ENCODE measurements at regions not wholly inside any gene's neighbourhood (a gene's known extent, or its start where the extent isn't known, plus 50 kb on each side); places are given as distances from the start of the nearest gene placed in this dataset.

DNA sequence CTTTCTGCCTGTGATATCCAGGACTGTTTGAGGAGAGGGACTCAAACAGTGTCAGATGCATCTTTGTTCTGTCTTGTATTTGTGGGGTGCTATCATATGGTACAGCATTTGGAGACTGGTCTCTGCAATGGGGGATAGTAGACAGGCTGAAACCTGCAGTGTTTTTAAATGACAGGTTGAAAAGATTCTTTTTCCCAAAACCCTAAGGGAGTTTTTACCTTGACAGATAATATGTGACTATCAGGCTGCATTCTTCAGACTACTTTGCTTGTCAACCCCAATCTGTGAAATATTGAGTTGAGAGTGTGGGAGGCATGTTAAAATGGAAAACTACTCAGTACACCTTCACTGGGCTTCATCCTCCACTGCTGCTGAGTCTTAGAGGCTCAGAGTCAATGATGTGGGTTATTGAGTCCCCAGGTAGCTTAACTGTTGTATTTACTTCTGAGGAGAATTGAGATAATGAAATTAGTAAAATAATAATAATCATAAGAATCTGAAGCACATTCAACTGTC is 274.9 kb downstream of the GASK1B start:
- TF ChIP-seq CTCF (IDR thresholded peaks at IDR 0.05; ENCODE audit: low read depth, low read length) (no peak), EZH2phosphoT487 (IDR thresholded peaks at IDR 0.05; ENCODE audit: low read depth) (no peak)
